ENCODE measurements at regions not wholly inside any gene's neighbourhood (a gene's known extent, or its start where the extent isn't known, plus 50 kb on each side); places are given as distances from the start of the nearest gene placed in this dataset.

- TF ChIP-seq CTCF (IDR thresholded peaks at IDR 0.05) = no peak
- TF ChIP-seq ZFX (IDR thresholded peaks at IDR 0.05; ENCODE audit: borderline replicate concordance) = no peak
Measured at GRCh38 chr5:17748201-17748600, 113.9 kb downstream of the TAF11L14 start.

Measured in 22Rv1 (cell line).